SKM-1 treated with dmso at 0.1 percent for 144 hours (cell line): ENCODE measurements at regions not wholly inside any gene's neighbourhood (a gene's known extent, or its start where the extent isn't known, plus 50 kb on each side); places are given as distances from the start of the nearest gene placed in this dataset.

Experiments used
- DNase-seq: peaks from one replicate; lab custom pipeline; 2025; ENCODE audit not compliant: unreplicated experiment; lab: John Stamatoyannopoulos, UW

DNA sequence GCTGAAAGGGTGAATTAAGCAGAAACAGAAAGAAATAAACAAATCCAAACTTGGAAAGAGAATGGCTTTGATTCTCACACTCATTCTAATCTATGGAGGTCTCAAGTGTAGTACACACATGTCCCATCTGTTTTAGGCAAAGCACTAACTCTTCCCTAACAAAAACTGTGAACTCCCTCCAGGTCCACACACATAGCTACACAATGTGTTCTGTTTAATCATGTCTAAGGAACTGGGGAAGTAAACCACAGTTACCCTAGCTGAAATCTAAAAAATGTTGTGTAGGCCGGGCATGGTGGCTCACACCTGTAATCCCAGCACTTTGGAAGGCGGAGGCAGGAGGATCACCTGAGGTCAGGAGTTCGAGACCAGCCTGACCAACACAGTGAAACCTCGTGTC lies 118.7 kb upstream of the FST start:
- DNase-seq, result no peak

DNA sequence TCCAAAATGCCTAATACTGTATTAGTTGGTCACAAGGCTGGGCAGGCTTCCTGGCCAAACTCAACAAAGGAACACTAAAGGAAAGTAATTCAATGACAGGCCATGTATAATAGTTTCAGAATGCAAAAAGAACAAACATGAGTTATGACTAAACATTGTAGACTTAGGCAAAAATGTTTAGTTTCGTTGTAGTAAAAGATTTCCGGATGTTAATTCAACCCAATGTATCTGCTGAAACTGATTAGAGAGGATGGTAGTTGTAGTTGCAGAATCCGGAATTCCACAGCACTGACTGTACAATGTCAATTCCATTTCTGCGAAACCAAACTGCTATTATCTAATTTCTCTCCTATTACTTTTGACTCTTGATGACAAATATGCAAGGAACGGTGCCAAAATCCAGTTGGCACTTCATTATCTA lies 117.9 kb upstream of the FST start:
- no peak for DNase-seq

DNA sequence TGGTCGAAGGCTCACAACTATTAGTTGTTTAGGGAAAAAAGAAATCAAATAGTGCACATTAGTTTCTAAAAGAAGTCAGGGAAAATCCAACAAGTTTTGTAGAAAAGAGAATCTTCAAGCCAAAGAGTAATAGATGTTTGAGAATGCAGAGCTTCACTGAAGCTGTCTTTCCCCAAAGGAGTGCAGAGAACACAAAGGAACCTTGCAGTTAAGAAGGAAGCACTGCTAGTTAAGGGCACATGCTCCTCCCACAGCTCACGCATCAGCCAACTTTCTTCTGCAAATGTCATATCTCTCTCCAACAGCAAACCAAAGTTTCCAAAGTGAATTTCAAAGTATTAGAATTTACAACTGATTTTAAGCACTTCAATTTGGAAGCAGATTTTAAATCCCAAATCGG lies 116.4 kb upstream of the FST start:
- no peak for DNase-seq

DNA sequence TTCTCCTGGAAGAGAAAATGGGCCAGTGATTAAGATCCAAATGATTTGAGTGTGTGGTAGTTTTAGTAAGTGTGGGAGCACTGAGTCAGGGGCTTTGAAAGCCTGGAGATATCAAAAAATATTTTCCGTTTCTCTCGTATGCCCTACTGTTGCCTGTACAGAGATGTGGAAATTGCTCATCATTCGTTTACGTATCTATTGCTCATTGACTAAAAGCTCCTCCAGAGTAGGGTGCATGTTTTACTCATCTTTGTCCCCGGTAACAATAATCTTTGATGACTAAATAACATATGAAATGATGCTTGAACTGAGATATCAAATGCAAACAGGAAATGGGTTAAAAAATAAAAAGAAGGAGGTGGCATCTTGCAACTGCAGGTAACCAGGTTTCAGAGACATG lies 114.2 kb upstream of the FST start:
- DNase-seq, result no peak

DNA sequence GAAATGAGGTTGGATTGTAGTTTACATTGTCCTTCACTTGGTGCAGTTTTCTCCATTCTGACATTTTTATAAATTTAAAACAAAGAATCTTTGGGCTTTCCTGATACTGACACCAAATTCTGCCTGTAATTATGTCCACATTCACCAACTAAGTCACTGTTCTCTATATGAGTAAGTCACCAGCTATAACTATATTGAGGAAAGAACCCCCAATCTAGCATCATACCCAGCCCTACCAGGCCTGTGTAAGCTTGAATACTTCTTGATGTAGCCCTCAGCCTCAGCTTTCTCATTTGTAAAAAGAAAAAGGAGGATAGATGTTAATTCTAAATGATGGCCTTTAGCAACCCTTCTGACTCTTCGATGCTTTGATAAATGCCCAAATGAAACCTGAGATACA lies 112.7 kb upstream of the FST start:
- no peak for DNase-seq

DNA sequence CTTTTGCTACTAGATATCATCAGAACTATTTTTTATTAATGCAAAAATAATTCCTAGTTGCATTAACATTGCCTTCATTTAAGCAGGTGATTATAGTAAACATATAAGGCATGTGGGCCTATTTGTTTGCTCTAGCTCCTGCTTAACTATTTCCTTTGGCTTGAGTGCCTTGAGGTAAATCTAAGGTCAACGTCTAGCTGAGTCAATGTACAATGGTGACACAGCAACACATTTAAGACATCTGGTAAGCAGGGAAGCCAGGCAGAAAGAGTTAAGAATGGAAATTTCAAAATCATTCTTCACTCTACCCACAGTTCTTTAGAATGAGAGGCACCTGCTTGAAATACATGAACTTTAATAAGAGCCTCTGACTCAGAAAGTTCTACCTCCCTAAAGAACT lies 111.9 kb upstream of the FST start:
- DNase-seq, result no peak

DNA sequence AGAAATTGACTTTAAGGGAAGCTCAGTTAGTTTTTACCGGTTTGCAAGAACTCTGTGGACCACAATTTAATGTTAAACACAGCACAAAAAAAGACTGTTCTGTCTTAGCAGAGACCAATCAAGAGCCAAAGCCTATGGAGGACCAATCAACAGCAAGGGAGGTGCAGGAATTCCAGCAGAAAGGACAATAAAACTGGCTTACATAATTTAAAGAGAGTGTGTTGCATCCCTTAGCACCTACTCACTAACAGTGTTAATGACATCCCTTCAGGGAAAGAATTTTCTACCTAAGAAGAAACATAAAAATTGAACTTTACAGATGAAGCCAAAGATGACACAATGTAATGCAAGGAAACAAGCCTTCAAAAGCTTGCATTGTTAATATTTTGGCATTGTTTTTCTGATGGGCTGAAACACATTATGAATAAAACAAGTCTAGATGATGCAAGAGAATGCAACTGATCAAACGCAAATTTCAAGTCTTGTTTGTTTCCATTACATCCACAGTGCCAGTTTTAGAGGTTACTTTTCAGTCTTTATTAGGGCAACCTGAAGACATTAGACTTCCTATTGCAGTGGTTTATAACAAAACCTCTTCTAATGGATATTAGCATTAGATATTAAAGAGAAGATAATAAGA lies 111.3 kb upstream of the FST start:
- no peak for DNase-seq

DNA sequence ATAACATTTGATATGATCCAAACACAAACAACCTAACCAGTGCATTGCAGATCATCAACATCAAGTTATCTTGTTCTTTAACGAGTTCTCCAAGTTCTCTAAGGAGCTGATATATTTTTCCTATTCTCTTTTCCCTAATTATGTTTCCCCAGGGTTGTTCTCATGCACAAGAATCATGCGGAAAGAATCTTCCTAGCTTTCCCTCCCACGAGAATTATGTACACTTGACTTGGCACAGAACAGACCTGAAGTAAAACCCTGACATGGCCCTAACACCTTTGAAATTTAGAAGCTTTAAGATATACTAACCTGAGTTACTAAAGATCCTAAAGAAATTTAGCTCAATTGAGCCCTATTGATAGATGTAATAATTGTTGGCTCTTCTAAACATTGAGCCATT lies 110.7 kb upstream of the FST start:
- no peak for DNase-seq

DNA sequence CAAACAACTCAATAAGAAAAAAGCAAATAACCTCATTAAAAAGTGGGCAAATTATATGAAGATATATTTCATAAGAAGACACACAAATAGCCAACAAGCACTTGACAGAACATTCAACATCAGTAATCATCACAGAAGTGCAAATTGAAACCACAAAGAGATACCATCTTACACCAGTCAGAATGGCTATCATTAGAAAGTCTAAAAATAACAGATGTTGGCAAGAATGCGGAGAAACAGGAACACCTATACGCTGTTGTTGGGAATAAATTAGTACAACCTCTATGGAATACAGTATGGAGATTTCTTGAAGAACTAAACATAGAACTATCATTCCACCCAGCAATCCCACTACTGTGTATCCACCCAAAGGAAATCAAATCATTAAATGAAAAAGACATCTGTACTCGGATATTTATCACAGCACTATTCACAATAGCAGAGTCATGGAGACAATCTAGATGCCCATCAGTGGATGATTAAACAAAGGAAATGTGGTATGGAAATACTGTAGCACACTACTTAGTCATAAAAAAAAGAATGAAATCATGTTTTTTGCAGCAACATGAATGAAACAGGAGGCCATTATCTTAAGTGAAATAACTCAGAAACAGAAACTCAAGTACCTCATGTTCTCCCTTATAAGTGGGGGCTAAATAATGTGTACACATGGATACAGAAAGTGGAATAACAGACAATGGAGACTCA lies 106.8 kb upstream of the FST start:
- DNase-seq, result no peak

DNA sequence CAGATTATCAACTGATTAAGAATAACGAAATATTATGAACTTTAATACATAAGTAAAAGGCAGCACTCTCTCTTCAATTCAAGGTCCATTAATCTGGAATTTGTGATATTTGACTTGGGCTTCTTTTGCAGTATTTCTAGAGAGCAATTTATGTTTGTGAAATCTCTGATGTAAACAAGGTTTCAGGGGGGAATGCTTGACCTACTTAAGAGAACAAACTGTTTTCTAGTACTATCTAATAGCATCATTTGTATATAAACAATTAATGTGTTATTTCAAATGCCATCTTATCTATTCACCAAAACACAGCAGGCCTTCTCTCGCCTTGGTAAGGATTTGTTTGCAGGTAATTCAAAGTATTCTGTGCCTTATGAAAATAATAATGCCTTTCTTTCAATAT lies 103.6 kb upstream of the FST start:
- DNase-seq, result no peak

DNA sequence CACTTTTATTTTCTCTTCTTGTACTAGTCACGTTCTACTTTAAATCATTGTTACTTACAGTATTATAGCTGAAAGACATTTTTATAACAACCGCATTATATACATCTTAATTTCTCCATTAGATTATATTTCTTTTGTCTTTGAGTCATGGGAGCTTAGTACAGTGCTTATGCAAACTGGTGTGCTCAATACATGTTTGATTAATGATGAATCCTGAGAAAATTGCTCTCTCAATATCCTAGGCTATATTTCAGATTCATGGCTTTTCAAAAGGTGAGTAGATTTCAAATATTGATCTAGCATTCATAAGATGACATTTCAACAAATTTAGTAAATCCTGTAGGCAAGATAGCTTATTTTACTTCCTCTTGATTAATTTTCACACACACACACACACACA lies 102.2 kb upstream of the FST start:
- no peak for DNase-seq

DNA sequence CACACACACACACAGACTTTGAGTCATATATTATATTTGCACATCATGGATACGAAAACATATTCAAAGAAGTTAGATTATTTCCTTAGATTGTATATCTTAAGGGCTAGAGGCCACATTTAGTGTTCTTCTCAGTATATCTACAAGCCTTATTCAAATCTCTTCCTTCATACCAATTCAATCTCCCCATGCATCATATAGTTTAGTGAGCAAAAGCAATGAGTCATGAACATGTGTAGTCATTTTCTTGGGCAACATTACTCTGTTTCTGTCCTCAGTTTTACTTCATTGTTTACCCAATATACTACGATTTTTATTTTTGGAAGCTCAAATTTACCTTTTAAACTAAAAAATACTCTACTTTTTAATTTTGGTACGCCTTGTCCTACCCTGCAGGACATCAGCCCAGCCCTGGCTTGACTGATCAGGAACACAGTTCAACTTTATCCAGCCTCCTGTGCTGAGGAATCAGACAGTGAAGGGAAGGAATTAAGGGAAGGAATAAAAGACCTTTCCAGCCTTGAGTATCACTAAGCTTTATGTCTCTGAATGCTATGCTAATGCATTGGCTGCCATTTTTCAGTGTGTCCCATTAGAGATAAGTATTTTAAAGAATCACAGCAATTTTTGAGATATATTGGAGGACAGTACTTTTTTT lies 101.7 kb upstream of the FST start:
- no peak for DNase-seq

DNA sequence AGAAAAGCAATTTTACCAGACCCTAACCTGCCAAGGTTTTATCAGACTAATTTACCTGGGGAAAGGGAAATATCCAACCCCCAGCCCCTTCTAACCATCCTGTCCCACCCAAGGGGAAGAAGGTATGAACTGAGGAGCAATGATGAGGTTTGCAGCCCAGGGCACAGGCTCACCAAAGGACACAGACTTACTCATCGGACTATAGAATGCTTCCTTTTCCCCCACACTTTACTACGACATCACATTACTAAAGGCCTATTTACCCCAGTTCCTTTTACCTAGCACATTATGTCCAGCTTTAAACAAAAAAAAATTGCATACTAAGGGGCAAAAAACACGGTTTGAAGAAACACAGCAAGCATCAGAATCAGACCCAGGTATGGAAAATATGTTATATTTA lies 94.1 kb upstream of the FST start:
- DNase-seq, result no peak

DNA sequence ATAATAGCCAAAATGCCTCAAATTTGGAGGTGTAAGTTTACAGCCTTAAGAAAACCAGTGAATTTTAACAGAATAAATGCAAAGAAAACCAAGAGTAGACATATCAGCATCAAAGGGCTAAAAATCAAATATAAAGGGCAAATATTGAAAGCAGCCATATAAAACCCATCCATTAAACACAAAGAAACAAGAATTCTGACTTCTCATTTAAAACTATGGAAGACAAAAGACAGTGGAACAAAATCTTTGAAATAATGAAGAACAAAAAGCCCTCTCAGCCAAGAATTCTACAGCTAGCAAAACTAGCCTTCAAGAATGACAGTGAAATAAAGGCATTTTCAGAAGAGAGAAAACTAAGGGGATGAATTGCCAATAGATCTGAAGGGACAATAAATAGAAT lies 91.3 kb upstream of the FST start:
- DNase-seq, result no peak

DNA sequence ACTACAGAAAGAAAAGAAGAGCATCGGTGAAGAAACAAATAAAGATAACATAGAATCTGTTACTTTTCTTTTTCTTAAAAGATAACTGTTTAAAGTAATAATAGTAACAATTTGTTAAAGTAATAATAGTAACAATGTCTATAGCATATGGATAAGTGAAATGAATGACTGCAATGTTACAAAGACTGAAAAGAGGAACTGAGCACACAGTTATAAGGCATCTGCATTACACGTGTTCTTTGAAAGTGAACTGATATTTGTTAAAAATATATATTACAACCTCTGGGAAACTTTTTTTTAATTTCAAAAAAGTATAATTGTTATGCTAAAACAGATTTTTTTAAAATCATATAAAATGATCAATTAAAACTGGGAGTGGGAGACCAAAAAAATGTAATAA lies 88.4 kb upstream of the FST start:
- peak; percentile 1 for DNase-seq

DNA sequence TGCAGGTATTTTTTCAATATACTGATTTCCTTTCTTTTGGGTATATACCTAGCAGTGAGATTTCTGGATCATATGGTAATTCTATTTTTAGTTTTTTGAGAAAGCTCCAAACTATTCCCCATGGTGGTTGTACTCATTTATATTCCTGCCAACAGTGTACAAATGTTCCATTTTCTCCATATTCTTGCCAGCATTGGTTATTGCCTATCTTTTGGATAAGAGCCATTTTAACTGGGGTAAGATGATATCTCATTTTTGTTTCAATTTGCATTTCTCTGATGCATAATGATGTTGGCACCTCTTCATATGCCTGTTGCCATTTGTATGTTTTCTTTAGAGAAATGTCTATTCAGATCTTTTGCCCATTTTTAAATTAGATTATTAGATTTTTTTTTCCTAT lies 85.6 kb upstream of the FST start:
- DNase-seq, result no peak

DNA sequence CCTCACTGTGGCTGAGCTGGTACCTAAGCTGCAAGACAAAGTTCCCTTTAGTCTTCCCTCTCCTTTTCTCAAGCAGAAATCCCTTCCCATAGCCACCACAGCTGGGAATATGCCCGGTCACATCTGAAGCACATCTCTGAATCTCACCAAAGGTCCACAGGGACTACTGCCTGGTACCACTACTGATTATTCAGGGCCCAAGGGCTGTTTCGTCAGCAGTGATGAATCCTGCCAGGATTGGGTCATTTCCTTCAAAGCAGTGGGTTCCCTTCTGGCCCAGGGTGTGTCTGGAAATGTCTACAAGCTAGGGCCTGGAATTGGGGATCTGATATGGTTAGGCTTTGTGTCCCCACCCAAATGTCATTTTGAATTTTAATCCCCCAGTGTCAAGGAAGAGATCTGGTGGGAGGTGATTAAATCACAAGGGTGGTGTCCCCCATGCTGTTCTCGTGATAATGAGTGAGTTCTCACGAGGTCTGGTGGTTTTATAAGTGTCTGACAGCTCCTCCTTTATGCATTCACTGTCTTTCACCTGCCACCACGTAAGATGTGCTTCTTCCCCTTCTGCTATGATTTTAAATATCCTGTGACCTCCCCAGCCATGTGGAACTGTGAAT lies 83.2 kb upstream of the FST start:
- DNase-seq, result no peak

DNA sequence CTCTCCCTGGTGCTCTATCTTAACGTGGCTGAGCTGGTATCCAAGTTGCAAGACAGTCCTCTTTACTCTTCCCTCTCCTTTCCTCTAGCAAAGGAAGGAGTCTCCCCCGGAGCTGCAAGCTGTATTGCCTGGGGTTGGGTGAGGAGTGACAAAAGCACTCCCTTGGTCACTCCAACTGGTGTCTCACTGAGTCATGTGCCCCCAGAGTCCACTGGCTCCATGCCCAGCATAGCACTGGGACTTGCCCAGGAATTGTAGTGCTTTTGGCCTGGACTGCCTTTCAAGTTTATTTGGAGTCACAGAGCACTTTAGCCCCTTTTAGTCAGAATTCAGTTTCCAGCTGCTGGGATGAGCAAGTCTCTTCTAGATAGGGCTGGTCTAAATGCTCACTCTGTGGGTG lies 82.6 kb upstream of the FST start:
- no peak for DNase-seq

DNA sequence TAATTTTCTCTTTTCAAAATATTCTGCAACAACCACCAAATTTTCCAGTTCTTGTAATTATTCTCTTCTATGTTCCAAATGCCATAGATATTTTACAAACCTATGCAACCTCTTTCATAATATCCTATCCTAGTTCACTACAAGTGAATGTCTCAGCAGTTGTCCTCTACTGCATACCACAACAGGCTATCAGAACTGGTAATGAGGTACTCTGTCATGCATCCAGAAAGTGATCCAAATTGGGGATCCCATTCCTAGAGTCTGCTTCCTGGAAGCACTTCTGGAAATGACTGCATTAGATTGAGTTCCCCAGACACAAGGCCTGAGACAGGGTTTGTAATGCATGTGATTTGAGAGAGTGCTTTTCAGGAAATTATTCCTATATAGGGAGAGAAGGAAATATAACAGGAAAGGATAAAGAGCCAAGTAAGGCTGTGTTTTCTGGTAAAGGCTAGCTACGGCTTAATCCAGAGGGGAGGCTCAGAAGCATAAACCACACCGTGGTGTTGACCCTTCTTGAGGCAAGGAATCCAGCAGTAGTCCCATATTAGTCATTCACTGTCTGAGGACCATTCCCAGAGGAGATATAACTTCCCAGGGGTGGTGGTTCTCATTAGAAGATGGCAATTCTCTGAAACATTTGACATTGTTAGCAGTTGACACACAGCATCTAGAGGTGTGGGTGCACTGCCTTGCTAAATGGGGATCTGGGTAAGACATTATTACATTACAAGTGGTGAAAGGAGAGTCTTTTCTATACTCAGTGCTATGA lies 80.3 kb upstream of the FST start:
- DNase-seq, result no peak

DNA sequence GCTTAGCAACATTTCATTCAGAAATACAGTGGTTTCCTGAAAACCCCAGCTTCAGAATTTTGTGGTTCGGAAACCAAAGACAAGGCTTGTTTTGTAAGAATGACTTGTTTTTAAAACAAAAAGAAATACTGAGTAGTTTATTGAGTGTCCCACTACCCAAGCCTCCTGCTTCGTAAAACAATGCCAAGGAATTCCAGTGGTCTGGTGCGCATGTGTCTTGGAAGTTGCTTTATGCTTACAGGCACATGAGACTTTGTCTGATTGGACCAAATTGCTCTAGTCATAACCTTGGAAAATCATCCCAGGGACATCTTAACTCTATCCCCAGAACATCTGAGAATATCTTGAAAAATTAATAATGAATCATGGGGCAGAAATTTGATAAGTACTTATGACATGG lies 77.1 kb upstream of the FST start:
- no peak for DNase-seq

DNA sequence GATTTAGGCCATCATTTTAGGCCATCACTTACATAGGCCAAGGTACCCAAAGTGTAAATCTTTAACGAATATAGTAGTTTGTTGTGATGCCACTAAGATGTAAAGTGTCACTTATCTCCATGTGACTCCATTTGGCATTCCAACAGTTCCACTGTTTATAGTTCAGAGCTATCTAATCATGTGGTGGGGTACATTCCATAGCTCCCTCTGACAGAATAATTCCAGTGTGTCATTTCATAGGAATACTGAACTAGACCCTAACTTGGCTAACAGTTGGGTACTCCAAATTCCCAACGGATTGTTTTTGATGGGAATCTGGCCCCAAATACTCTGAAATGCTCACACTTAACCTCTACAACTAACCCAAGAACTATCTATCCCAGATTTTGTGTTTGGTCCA lies 76.7 kb upstream of the FST start:
- no peak for DNase-seq
